ENCODE measurements at regions not wholly inside any gene's neighbourhood (a gene's known extent, or its start where the extent isn't known, plus 50 kb on each side); places are given as distances from the start of the nearest gene placed in this dataset.

GRCh38 chr4:77355731-77356130 is 198.7 kb downstream of the CCNG2 start:
- H3K27me3 ChIP-seq (replicated peaks in 1 of 2; ENCODE audit: control insufficient read depth in 2 of 2, insufficient read depth in 2 of 2, low read length in 1 of 2), result no peaks in the 10 kb centered on the region
- no peaks in the 10 kb centered on the region; the same call in 1 of the 2 replicates for H4K20me1 ChIP-seq (ENCODE audit: control insufficient read depth, insufficient read depth)
- in situ Hi-C loops (cut with MboI) (loop anchor here (5.0 kb wide), 1 partner anchor 113 kb away; no protein-coding TSS in a partner anchor), intact Hi-C loops (cut with micrococcal nuclease; ENCODE audit: unreplicated experiment) (loop anchor here (5.0 kb wide), 1 partner anchor 303 kb away; no protein-coding TSS in a partner anchor)
- WGBS (ENCODE audit: insufficient coverage, insufficient replicate concordance, low lambda C conversion rate, missing lambda C conversion rate), result 26% methylated on average over 2 of the region's 2 CpGs
- H3K4me2 ChIP-seq (ENCODE audit: control insufficient read depth, insufficient read depth), result no peak overlapping the region
- FAIRE-seq (no peak), ATAC-seq (no peak), DNase-seq (ENCODE audit: low read depth, low spot score) (no peak)
- H2AFZ ChIP-seq (ENCODE audit: control insufficient read depth, low read depth, low read length), result no peak overlapping the region
- BruUV-seq (replicated peaks), result no TSS peak
- TF ChIP-seq HDGF (IDR thresholded peaks at IDR 0.05), result no peak
- TF ChIP-seq ZNF217 (IDR thresholded peaks at IDR 0.05), result no peak
- TF ChIP-seq, protein P1, sequence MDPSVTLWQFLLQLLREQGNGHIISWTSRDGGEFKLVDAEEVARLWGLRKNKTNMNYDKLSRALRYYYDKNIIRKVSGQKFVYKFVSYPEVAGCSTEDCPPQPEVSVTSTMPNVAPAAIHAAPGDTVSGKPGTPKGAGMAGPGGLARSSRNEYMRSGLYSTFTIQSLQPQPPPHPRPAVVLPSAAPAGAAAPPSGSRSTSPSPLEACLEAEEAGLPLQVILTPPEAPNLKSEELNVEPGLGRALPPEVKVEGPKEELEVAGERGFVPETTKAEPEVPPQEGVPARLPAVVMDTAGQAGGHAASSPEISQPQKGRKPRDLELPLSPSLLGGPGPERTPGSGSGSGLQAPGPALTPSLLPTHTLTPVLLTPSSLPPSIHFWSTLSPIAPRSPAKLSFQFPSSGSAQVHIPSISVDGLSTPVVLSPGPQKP (IDR thresholded peaks at IDR 0.05; ENCODE audit: low read depth, low read length), result no peak
- no peak for TF ChIP-seq TAF1 (IDR thresholded peaks at IDR 0.05; ENCODE audit: borderline replicate concordance, low read depth, low read length)
- no peak for TF ChIP-seq CBX3 (IDR thresholded peaks at IDR 0.05; ENCODE audit: borderline replicate concordance, low read depth)
- no peak for TF ChIP-seq POU2F2 (IDR thresholded peaks at IDR 0.05; ENCODE audit: borderline replicate concordance, low read depth, low read length)
- no peak for TF ChIP-seq RFX5 (IDR thresholded peaks at IDR 0.05; ENCODE audit: low read depth, low read length)
- TF ChIP-seq, protein P2, sequence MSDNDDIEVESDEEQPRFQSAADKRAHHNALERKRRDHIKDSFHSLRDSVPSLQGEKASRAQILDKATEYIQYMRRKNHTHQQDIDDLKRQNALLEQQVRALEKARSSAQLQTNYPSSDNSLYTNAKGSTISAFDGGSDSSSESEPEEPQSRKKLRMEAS (IDR thresholded peaks at IDR 0.05; ENCODE audit: low read depth, low read length), result no peak
- TF ChIP-seq SREBF2 (IDR thresholded peaks at IDR 0.05; ENCODE audit: low read length), result no peak
- TF ChIP-seq, protein P3, sequence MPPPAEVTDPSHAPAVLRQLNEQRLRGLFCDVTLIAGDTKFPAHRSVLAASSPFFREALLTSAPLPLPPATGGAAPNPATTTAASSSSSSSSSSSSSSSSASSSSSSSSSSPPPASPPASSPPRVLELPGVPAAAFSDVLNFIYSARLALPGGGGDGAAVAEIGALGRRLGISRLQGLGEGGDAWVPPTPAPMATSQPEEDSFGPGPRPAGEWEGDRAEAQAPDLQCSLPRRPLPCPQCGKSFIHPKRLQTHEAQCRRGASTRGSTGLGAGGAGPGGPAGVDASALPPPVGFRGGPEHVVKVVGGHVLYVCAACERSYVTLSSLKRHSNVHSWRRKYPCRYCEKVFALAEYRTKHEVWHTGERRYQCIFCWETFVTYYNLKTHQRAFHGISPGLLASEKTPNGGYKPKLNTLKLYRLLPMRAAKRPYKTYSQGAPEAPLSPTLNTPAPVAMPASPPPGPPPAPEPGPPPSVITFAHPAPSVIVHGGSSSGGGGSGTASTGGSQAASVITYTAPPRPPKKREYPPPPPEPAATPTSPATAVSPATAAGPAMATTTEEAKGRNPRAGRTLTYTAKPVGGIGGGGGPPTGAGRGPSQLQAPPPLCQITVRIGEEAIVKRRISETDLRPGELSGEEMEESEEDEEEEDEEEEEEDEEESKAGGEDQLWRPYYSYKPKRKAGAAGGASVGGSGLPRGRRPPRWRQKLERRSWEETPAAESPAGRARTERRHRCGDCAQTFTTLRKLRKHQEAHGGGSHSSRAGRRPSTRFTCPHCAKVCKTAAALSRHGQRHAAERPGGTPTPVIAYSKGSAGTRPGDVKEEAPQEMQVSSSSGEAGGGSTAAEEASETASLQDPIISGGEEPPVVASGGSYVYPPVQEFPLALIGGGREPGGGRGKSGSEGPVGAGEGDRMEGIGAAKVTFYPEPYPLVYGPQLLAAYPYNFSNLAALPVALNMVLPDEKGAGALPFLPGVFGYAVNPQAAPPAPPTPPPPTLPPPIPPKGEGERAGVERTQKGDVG (CRISPR knock-in tag; IDR thresholded peaks at IDR 0.05), result no peak
- TF ChIP-seq MXI1 (IDR thresholded peaks at IDR 0.05; ENCODE audit: low read depth, low read length), result no peak
- TF ChIP-seq ZNF622 (IDR thresholded peaks at IDR 0.05), result no peak
- no peak for TF ChIP-seq MYC (IDR thresholded peaks at IDR 0.05; ENCODE audit: insufficient read depth, insufficient read length, insufficient replicate concordance, low read length, severe bottlenecking)
- TF ChIP-seq ZBED1 (IDR thresholded peaks at IDR 0.05; ENCODE audit: borderline replicate concordance), result no peak
- TF ChIP-seq CBFB (IDR thresholded peaks at IDR 0.05; ENCODE audit: low read depth), result no peak
- TF ChIP-seq, protein P4, sequence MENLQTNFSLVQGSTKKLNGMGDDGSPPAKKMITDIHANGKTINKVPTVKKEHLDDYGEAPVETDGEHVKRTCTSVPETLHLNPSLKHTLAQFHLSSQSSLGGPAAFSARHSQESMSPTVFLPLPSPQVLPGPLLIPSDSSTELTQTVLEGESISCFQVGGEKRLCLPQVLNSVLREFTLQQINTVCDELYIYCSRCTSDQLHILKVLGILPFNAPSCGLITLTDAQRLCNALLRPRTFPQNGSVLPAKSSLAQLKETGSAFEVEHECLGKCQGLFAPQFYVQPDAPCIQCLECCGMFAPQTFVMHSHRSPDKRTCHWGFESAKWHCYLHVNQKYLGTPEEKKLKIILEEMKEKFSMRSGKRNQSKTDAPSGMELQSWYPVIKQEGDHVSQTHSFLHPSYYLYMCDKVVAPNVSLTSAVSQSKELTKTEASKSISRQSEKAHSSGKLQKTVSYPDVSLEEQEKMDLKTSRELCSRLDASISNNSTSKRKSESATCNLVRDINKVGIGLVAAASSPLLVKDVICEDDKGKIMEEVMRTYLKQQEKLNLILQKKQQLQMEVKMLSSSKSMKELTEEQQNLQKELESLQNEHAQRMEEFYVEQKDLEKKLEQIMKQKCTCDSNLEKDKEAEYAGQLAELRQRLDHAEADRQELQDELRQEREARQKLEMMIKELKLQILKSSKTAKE (IDR thresholded peaks at IDR 0.05; ENCODE audit: low read depth, poor library complexity, severe bottlenecking), result no peak
- TF ChIP-seq WRNIP1 (IDR thresholded peaks at IDR 0.05; ENCODE audit: borderline replicate concordance, low read depth, low read length), result no peak
- H3K9me3 ChIP-seq (replicated peaks; ENCODE audit: control insufficient read depth, insufficient read depth, low read length), result no peaks in the 10 kb centered on the region; the same call in 2 of the 3 replicates
- H3K79me2 ChIP-seq (ENCODE audit: control insufficient read depth, insufficient read depth, low read length), result no peaks in the 10 kb centered on the region
- H3K27ac ChIP-seq (ENCODE audit: control insufficient read depth, insufficient read depth), result no peak overlapping the region
- no peak overlapping the region for H3K4me3 ChIP-seq
- no peaks in the 10 kb centered on the region; the same call in 1 of the 2 replicates for H3K4me1 ChIP-seq (ENCODE audit: control insufficient read depth, insufficient read depth, low read length)
- CTCF ChIA-PET, result interaction anchor here (1.2 to 4.1 kb wide), 3 partner anchors 77 to 116 kb away, joined by 4 to 13 read pairs (median 5); no protein-coding TSS in a partner anchor
- POLR2A ChIA-PET, result no interaction called here
- H3K9ac ChIP-seq (ENCODE audit: control insufficient read depth, insufficient read depth, low read length), result no peak overlapping the region
- SMC1A ChIA-PET (ENCODE audit: uncharacterized antibody, unreplicated experiment), result no interaction called here
- H3K36me3 ChIP-seq (ENCODE audit: control insufficient read depth in 2 of 2, insufficient read depth in 2 of 2, low read length in 1 of 2), result no peaks in the 10 kb centered on the region
- RAD21 ChIA-PET (ENCODE audit: unreplicated experiment), result no interaction called here

Data from GM12878 (cell line).